K562 (cell line): ENCODE measurements at regions not wholly inside any gene's neighbourhood (a gene's known extent, or its start where the extent isn't known, plus 50 kb on each side); places are given as distances from the start of the nearest gene placed in this dataset.

Experiments
- ATAC-seq: fragments of 200-7000 bp; cut with Tn5 transposase; 3 replicates; pipeline ENCODE4 v1.9.1; 2020; ENCODE audit warnings: moderate library complexity
- BruUV-seq: library from RNA; stranded (reverse); fragments of 400-500 nt; replicated peaks from 2 replicates; lab custom pipeline; 2021; lab: Mats Ljungman, UMichigan
- CTCF ChIA-PET: fragments of 300-600 bp; formaldehyde crosslinking; extraction: SDS; loops from one replicate; lab custom pipeline; 2021; ENCODE audit warnings: low intra/inter-chr PET ratio; lab: Yijun Ruan, JAX
- POLR2A ChIA-PET: fragments of 300-600, 350-650 bp; sonication (Branson Sonifier 250); formaldehyde crosslinking; extraction: SDS; loops from one replicate; lab custom pipeline; 2021; ENCODE audit warnings: antibody characterized with exemption, inconsistent platforms; lab: Yijun Ruan, JAX
- DNase-seq, 4 experiments: peaks; one replicate each; pipeline versions ENCODE4 v3.0.0 to v3.0.0-alpha.2; 2011 to 2018; ENCODE audit warnings: low spot score in 3 of 4, mixed read lengths in 3 of 4; ENCODE audit errors: extremely low read depth in 1 of 4
- FAIRE-seq: peaks from 2 replicates; lab custom pipeline; 2011; peaks lifted over from hg19 to GRCh38; lab: Jason Lieb, UNC
- H2AFZ ChIP-seq: 2 replicates; pipeline ENCODE4 v1.6.0; 2011; ENCODE audit warnings: low read depth, low read length, control low read depth, inconsistent platforms
- H3K27ac ChIP-seq: fragments of 200-600 bp; 3 replicates; pipeline ENCODE4 v1.8.0; 2011; ENCODE audit warnings: low read depth, mild to moderate bottlenecking, control low read depth, inconsistent platforms, low read length, moderate library complexity, mixed read lengths; ENCODE audit errors: extremely low read depth
- H3K27me3 ChIP-seq, 2 experiments: fragments of 300-600 bp in 1 of 2; 2 replicates in 1 of 2; 3 replicates in 1 of 2; pipeline versions ENCODE4 v1.6.0 to v1.8.0; 2011; ENCODE audit warnings: inconsistent platforms in 2 of 2, low read length in 2 of 2, mild to moderate bottlenecking in 1 of 2, mixed read lengths in 1 of 2, moderate library complexity in 1 of 2; ENCODE audit not compliant: control insufficient read depth in 2 of 2, insufficient read depth in 2 of 2
- H3K36me3 ChIP-seq: fragments of 300-600 bp; 3 replicates; pipeline ENCODE4 v1.8.0; 2011; ENCODE audit warnings: mild to moderate bottlenecking, low read length, inconsistent platforms; ENCODE audit not compliant: control insufficient read depth, insufficient read depth
- H3K4me1 ChIP-seq, 2 experiments: fragments of 200-600 bp in 1 of 2; replicated peaks in 1 of 2; 2 replicates in 1 of 2; 3 replicates in 1 of 2; pipeline versions ENCODE4 v1.5.1 to v1.8.0; 2011; ENCODE audit warnings: inconsistent platforms in 2 of 2, low read length in 2 of 2, mild to moderate bottlenecking in 1 of 2, mixed read lengths in 1 of 2, moderate library complexity in 1 of 2; ENCODE audit not compliant: control insufficient read depth in 2 of 2, insufficient read depth in 2 of 2
- H3K4me2 ChIP-seq: 2 replicates; pipeline ENCODE4 v1.6.1; 2011; ENCODE audit warnings: low read length, control low read depth, inconsistent platforms, mixed read lengths; ENCODE audit not compliant: insufficient read depth
- H3K4me3 ChIP-seq: fragments of 200-600 bp; sonication (generic), shearing (Covaris generic); 2 replicates; pipeline ENCODE4 v1.5.1; 2016; ENCODE audit warnings: control low read depth, inconsistent platforms
- H3K79me2 ChIP-seq: fragments of 200-600 bp; 3 replicates; pipeline ENCODE4 v1.8.0; 2011; ENCODE audit warnings: low read length, inconsistent platforms; ENCODE audit not compliant: control insufficient read depth, insufficient read depth
- H3K9ac ChIP-seq, 2 experiments: 2 replicates each; pipeline versions ENCODE4 v1.6.0 to v1.6.1; 2011; ENCODE audit warnings: low read depth in 2 of 2, low read length in 2 of 2, control low read depth in 1 of 2, inconsistent platforms in 1 of 2, mild to moderate bottlenecking in 1 of 2, mixed read lengths in 1 of 2; ENCODE audit not compliant: insufficient read depth in 1 of 2
- H3K9me1 ChIP-seq: one replicate; pipeline ENCODE4 v1.6.0; 2011; ENCODE audit warnings: inconsistent platforms, mild to moderate bottlenecking, low read length, moderate library complexity; ENCODE audit not compliant: control insufficient read depth, insufficient read depth
- H3K9me3 ChIP-seq: replicated peaks from 2 replicates; pipeline ENCODE4 v1.5.1; 2011; ENCODE audit warnings: low read depth, low read length, inconsistent platforms; ENCODE audit not compliant: control insufficient read depth, insufficient read depth
- H4K20me1 ChIP-seq: replicated peaks from 2 replicates; pipeline ENCODE4 v1.6.1; 2011; ENCODE audit warnings: low read length, inconsistent platforms, mixed read lengths; ENCODE audit not compliant: control insufficient read depth, insufficient read depth
- BCOR ChIP-seq: fragments of 450-650 bp; IDR thresholded peaks from 2 replicates; pipeline ENCODE4 v1.6.1; 2016
- ESRRB ChIP-seq: fragments of 250-450 bp; sonication (Bioruptor Pico); IDR thresholded peaks from 2 replicates; pipeline ENCODE4 v1.5.0; 2020; ENCODE audit warnings: mild to moderate bottlenecking, moderate library complexity, borderline replicate concordance
- ETS1 ChIP-seq: conservative IDR thresholded peaks from 2 replicates; pipeline ENCODE4 v1.6.1; 2011; ENCODE audit warnings: low read depth, mild to moderate bottlenecking, low read length; ENCODE audit not compliant: control insufficient read depth
- KAT2B ChIP-seq: IDR thresholded peaks from one replicate; pipeline ENCODE4 v1.6.1; 2012; ENCODE audit warnings: low read depth, mild to moderate bottlenecking, control low read depth, inconsistent platforms, low read length, moderate library complexity
- MCM2 ChIP-seq: fragments of 450-650 bp; IDR thresholded peaks from 2 replicates; pipeline ENCODE4 v1.6.1; 2017; ENCODE audit warnings: low read depth, mild to moderate bottlenecking
- NFRKB ChIP-seq: fragments of 450-650 bp; IDR thresholded peaks from 2 replicates; pipeline ENCODE4 v1.6.1; 2016; ENCODE audit warnings: low read depth
- NR2C1 ChIP-seq, 2 experiments: fragments of 450-650 bp; IDR thresholded peaks; 2 replicates each; pipeline ENCODE4 v1.6.1; 2017; ENCODE audit warnings: mild to moderate bottlenecking in 2 of 2, antibody characterized with exemption in 1 of 2, inconsistent platforms in 1 of 2, missing compliant biosample characterization in 1 of 2, missing genetic modification characterization in 1 of 2
- RREB1 ChIP-seq: fragments of 250-450 bp; sonication (Bioruptor Pico); IDR thresholded peaks from 2 replicates; pipeline ENCODE4 v1.4.0; 2020
- XRCC5 ChIP-seq: fragments of 200-400 bp; formaldehyde crosslinking; IDR thresholded peaks from 2 replicates; pipeline ENCODE4 v1.6.1; 2017; ENCODE audit warnings: low read depth, mild to moderate bottlenecking, low read length
- ZNF224 ChIP-seq: sonication (generic); formaldehyde crosslinking; IDR thresholded peaks from 2 replicates; pipeline ENCODE4 v1.8.0; 2022; ENCODE audit warnings: mild to moderate bottlenecking, missing genetic modification reagents
- ZNF282 ChIP-seq: sonication (generic); formaldehyde crosslinking; IDR thresholded peaks from 2 replicates; pipeline ENCODE4 v1.8.1; 2023; ENCODE audit warnings: missing genetic modification reagents
- ZNF395 ChIP-seq: fragments of 200-800 bp; sonication (Bioruptor generic); IDR thresholded peaks from 2 replicates; pipeline ENCODE4 v1.6.1; 2017; ENCODE audit warnings: missing genetic modification characterization, missing compliant biosample characterization
- ZNF655 ChIP-seq: fragments of 250-450 bp; sonication (Bioruptor Pico); IDR thresholded peaks from 2 replicates; pipeline ENCODE4 v1.5.0; 2021
- ZNF75A ChIP-seq: fragments of 450-650 bp; formaldehyde crosslinking; IDR thresholded peaks from 2 replicates; pipeline ENCODE4 v1.4.0; 2020; ENCODE audit warnings: mild to moderate bottlenecking
- WGBS: fragments of 100-300 bp; shearing (Covaris generic); methylation state at CpG from one replicate; pipeline ENCODE4 v1.1.6; 2016; ENCODE audit warnings: low coverage, mixed read lengths; ENCODE audit not compliant: insufficient coverage; ENCODE audit errors: missing lambda C conversion rate; 5-methylcytosine and 5-hydroxymethylcytosine counted together
- in situ Hi-C: fragments of 300-500 bp; cut with MboI; formaldehyde crosslinking; loops from 4 replicates; pipeline ENCODE4 v1.15.0; 2018; ENCODE audit warnings: inconsistent platforms, mixed read lengths
- intact Hi-C: fragments of 100-400 bp; cut with micrococcal nuclease; formaldehyde crosslinking; loops from 2 replicates; pipeline ENCODE4 v1.14.2; 2022

GRCh38 chr5:4640795-4641194, 499.3 kb upstream of the ADAMTS16 start:
- H3K4me2 ChIP-seq = no peak overlapping the region
- peak in 1 of 4 experiments; percentile 5 for DNase-seq
- H3K9me3 ChIP-seq = no peaks in the 10 kb centered on the region
- no peak for ATAC-seq
- CTCF ChIA-PET = no interaction called here
- in situ Hi-C loops (no loop called here), intact Hi-C loops (no loop called here)
- BruUV-seq = no TSS peak
- H3K27ac ChIP-seq = no peak overlapping the region
- H3K9ac ChIP-seq = no peak overlapping the region
- H4K20me1 ChIP-seq = no peaks in the 10 kb centered on the region
- POLR2A ChIA-PET = interaction anchor here (0.6 kb wide), 1 partner anchor 14 kb away, joined by 4 read pairs; no protein-coding TSS in a partner anchor
- no peak overlapping the region for H2AFZ ChIP-seq
- H3K9me1 ChIP-seq = no peaks in the 10 kb centered on the region
- H3K79me2 ChIP-seq = no peaks in the 10 kb centered on the region
- no peaks in the 10 kb centered on the region for H3K27me3 ChIP-seq
- FAIRE-seq = no peak
- no peaks in the 10 kb centered on the region for H3K36me3 ChIP-seq
- no peaks in the 10 kb centered on the region for H3K4me1 ChIP-seq
- 0% methylated on average over 2 of the region's 2 CpGs for WGBS
- no peak overlapping the region for H3K4me3 ChIP-seq
- TF ChIP-seq XRCC5 (no peak), KAT2B (no peak), NFRKB (no peak), ZNF282 (no peak), ZNF75A (CRISPR knock-in tag) (no peak), MCM2 (no peak), BCOR (no peak), ETS1 (no peak), ZNF395 (no peak), ZNF224 (CRISPR knock-in tag) (no peak), RREB1 (CRISPR knock-in tag) (no peak), ESRRB (CRISPR knock-in tag) (no peak), NR2C1 (IDR thresholded peaks at IDR 0.05) (no peak), NR2C1 (tag; IDR thresholded peaks at IDR 0.05) (no peak), ZNF655 (CRISPR knock-in tag) (no peak)
